ENCODE measurements at regions not wholly inside any gene's neighbourhood (a gene's known extent, or its start where the extent isn't known, plus 50 kb on each side); places are given as distances from the start of the nearest gene placed in this dataset.

DNA sequence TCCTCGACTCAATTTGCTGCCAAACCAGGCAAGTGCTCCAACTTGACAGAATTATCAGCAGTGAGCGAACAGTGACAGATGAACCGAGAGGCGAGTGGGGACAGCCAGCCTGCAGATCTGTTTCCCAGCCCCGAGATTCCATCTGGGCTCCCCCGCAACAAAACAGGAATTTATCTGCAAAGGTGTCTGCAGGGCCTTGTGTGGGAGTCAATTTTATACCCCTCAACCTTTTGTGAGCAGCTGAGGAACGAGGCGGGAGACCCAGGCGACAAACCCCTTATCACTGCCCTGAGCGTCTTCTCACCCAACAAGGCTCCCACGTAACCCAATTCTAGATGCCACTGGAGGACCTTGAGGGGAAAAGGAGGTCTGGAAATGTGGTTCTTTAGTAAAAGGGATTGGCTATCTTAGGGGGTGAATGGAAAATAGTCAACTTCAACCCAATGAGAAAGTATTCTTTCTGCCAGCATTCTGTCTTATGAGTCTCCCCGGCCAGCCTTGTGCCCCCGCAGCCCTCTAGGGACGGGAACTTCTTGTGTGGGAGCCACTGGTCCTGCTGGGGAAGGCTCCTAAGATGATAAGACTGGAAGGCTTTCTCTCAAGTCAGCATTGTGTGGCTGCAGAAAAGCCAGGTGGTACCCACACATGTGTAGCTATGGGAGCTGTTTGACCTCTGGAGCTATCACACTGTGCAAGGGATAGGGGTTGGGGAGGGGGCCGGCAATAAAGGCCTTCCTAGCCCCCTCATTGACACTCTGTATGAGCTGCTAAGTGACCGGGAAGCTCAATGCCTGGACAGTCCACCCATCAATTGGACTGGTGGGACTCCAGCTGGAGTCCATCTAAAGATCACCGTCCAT is 527.9 kb downstream of the SHQ1 start:
- intact Hi-C loops (cut with DNase I) = no loop called here

GRCh38 chr3:72319194-72320094 is 528.8 kb downstream of the SHQ1 start:
- intact Hi-C loops (cut with DNase I) = no loop called here
- ATAC-seq = no peak

More for the DNA sequence above, 527.9 kb downstream of the SHQ1 start:
- no peak for ATAC-seq
- DNase-seq = no peak

DNA sequence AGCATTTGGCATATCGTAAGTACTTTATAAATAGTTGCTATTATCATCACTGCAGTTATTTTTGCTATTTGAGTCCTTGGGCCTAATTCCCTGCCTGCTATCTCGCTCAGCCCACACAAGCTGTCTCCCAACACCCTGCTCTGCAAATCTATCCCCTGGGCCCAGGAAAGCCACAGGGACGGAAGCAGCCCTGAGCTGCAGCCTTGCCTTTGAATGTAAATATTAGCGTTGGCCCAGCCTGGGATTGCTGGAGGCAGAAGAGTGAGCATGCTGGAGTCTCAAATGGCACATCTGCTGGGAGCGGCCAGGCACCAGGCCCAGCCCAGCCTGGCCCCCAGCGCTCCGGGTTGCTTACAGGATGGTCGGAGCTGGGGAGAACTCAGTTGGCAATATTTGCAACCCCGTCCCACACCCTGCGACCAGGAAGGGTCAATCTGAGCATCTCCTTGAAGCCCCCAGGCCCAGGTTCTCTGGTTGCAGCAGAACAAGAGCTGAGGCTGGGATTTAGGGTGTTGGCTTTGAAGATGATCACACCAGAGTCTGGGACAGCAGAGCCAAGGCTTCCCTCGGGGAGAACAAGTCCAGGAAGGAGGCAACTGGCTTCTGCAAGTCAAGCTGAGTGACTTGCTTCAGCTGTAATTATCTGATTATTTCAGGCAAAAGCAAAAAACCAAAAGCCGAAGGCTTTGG is 529.6 kb downstream of the SHQ1 start:
- peak; percentile 78 for ATAC-seq
- intact Hi-C loops (cut with DNase I) = no loop called here
- DNase-seq = no peak

More at GRCh38 chr3:72319194-72320094, 528.8 kb downstream of the SHQ1 start:
- DNase-seq = no peak

GRCh38 chr3:72317491-72317890 is 530.8 kb downstream of the SHQ1 start:
- DNase-seq (no peak), ATAC-seq (peak in 1 of 2 donors; percentile 54)
- intact Hi-C loops (cut with DNase I) = no loop called here

- intact Hi-C loops (cut with DNase I) = no loop called here
- DNase-seq (no peak), ATAC-seq (no peak)
Measured at GRCh38 chr3:72316501-72317279, 531.6 kb downstream of the SHQ1 start.

- ATAC-seq = no peak
- intact Hi-C loops (cut with DNase I) = no loop called here
- DNase-seq = no peak
Measured at GRCh38 chr3:72313308-72313707, 528.4 kb upstream of the PROK2 start.

DNA sequence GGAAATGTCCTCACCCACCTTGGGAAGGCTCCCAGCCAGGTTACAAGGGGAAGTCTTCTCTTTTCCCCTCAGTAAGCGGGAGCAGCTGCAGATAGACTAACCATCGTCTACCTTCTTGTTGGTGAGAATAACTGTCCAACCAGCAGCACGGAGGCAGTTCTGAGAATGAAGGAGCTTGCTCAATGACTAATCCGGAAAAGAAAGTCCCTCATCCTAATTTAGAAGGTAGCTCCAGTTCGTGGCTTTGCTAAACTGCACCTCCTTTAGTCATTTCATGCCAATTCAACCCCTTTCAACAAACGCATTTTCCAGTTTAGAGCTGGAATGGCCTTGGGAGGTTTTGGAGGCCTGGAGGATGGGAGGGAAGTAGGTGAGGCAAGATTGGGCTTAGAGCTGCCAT is 527.4 kb upstream of the PROK2 start:
- DNase-seq = no peak
- intact Hi-C loops (cut with DNase I) = no loop called here
- no peak for ATAC-seq

DNA sequence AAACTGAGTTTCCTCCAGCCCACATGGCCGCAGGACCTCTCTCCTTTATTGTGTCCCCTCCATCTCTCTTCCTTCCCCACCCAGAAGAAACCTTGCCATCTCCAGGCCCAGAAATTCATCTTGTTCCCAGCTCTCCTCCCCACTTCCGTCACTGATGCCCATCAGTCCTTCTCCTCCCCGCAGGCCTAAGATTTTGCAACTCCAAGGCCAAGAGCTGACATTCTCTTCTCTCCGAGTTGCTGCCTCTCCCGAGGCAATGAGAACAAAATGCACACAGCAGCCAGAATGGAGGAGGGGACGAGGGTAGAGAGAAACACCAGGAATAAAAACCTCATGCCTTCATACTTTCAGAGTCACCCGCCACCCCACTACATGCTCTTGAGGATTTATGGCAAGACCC is 526.5 kb upstream of the PROK2 start:
- no peak for ATAC-seq
- intact Hi-C loops (cut with DNase I) = no loop called here
- no peak for DNase-seq

DNA sequence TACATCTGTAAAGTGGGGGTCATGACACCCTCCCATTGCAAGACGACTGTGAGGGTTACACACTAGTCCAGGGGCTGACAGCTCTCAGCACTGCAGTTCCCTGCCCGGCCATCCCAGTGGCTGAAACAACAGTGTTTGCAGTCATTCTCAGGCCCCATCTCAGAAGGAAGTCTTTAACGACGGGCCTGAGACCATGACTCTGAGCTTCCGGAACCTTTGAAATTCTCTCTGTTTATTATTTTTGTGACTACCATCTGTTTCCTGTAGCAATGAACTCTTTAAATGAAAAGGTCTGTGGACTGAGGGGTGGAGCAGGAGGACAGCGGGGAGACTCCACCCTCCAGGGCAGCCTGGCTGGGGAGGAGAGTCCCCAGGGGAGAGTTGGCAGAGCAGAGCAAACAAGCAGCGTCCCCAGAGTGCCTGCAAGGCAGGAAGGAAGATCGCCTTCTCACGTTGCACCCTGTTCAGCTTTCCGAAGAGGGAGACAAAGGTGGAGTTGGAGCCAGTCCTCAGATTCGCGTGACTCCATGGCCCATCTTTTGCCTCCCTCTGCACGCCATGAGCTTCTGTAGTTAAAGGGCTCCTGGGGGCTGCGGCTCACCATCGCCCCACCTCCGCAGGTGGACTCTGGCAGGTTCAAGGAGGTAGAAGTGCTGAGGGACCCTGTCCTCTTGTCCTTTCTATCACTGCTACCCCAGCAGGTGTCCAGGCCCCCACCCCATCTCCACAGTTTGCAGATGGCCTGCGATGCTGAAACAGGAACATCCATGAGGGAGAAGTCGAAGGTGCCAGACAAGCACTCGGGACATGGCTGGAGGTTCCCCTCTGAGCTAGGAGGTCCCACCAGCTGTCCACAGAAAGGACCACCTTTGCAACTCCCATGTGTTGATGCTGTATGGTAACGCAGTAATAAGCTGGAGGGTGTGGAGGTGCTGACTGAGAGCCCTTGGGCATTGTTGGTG is 525.8 kb upstream of the PROK2 start:
- peak; percentile 62 to 87 for ATAC-seq
- DNase-seq = peak; percentile 51
- intact Hi-C loops (cut with DNase I) = no loop called here

DNA sequence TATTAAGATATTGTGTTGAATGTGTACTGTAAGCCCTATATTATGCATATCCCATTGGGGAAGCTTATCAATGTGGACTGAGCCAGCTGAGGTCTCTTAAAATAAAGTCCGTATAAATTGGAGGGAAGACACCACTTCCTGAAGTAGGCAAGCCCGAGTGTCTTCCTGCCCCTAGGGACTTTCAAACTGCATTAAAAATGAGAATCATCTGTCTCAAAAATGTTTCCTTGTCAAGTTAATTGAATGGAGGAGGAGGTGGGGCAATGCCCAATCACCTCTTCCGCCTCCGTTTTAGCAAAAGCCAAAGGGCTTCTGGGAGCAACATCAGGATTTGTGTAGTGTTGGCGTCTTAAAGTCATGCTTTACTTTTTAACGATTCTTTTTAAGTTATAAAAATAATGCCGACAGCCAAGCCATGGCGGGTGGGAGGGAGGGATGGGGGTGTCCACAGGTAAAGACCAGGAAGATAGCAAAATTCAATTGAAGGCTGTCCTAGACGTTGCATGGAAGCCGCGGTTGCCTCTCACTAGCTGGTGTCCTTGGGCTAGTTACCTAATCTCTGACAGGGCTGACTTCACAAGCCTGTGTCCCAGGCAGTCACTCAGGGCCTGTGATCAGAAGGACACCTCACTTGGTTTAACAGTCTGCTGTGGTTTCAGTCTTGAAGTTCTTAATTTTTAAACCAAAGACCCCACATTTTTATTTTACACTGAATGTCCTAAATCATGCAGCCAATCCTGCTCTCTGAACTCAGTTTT is 524.9 kb upstream of the PROK2 start:
- intact Hi-C loops (cut with DNase I) = no loop called here
- DNase-seq (no peak), ATAC-seq (no peak)

GRCh38 chr3:72308641-72309040 is 523.7 kb upstream of the PROK2 start:
- no peak for DNase-seq
- intact Hi-C loops (cut with DNase I) = no loop called here
- no peak for ATAC-seq

GRCh38 chr3:72307438-72308115 is 522.6 kb upstream of the PROK2 start:
- no peak for DNase-seq
- no peak for ATAC-seq
- intact Hi-C loops (cut with DNase I) = no loop called here

DNA sequence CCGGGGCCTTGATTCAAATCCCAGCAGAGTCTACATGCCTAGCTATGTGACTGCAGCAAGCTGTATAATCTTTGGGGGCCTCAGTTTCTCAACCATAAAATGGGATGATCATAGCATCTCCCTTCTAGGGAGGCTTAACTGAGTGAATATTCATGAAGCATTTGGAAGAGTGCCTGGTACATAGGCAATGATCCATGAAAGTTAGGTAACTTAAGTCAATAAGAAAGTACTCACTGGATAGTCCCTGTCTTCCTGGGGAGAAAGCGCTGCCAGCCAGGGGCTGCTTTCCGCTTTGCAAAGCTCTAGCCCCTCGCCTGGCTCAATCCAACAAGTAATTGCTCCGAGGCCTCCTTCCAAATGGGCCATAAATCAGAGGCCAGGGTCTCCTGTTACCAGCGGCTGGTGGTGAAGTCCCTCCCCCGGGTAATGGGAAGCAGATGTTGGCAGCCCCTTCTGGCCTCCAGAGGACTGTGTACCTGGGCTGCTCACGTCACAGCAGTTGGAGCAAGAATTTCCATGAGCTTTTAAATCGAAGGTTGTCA is 521.9 kb upstream of the PROK2 start:
- intact Hi-C loops (cut with DNase I) = no loop called here
- no peak for ATAC-seq
- no peak for DNase-seq

DNA sequence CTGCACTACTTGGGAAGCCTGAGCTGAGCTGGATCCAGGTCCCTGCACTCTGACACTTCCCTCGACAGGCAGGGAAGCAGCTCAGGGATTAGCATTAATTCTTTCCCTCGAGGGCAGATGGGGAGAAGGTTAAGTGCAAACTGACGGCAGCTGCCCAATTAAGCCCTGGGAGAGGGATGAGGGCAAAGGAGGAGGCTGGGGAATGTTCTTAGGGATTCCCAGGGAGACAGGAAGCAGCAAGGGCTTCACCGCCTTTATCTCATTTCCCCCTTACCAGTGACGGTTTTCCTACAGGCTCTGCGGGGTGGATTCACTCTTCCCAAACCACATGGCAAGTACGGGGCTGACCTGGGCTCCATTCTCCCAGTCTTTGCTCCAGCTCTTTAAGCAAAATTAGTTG is 519.0 kb upstream of the PROK2 start:
- intact Hi-C loops (cut with DNase I) = no loop called here
- ATAC-seq = peak; percentile 20 to 54
- peak; percentile 39 for DNase-seq

GRCh38 chr3:72301779-72302178 is 516.8 kb upstream of the PROK2 start:
- DNase-seq (no peak), ATAC-seq (no peak)
- intact Hi-C loops (cut with DNase I) = no loop called here

DNA sequence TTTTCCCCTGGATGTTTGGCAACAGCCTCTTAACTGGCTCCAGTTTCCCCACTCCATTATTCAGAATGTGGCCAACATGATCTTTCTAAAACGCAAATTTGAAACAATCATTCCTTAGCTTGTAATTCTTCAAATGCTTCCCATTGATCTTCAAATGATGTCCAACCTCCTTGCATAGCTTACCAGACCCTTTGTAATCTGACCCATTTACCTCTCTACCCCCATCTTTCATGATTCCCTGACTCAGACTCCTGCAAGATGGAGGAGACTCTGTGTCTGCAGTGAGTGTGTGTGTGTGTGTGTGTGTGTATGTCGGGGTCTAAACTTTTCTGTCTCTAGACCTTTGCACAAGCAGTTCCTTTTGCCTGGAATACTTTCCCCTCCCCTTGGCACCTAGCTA is 515.7 kb upstream of the PROK2 start:
- DNase-seq (no peak), ATAC-seq (no peak)
- intact Hi-C loops (cut with DNase I) = no loop called here

Measured in left cardiac atrium (tissue), 4 donors.